ENCODE measurements at regions not wholly inside any gene's neighbourhood (a gene's known extent, or its start where the extent isn't known, plus 50 kb on each side); places are given as distances from the start of the nearest gene placed in this dataset.

DNA sequence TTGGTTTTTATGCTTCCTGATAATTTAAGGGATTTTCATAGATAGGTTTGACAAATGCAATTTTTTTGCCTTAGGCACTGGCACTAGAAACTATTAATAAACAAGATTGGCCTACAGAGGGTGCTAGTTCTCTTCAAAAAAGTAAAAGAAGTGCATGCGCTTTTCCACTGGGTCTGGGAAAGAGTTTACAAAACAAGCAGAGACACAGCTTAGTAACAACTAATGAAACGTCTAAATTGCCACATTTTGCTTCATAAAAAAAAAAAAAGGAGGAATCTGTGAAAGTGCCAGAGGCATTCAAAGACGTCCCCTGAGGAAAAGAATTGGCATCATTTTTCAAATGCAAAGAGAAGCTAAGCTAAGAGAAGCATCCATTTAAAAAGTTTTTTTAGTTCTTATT is 58.3 kb upstream of the EEA1 start:
- H3K27me3 ChIP-seq: no peaks in the 10 kb centered on the region
- no peak for DNase-seq (ENCODE audit: extremely low spot score)
- H3K36me3 ChIP-seq: no peaks in the 10 kb centered on the region
- H3K27ac ChIP-seq (replicated peaks in 1 of 4): peak overlapping the region; percentile 34 to 66 (median 46)
- intact Hi-C loops (cut with DNase I): loop anchor here (2.0 to 10.0 kb wide), 4 partner anchors 200 to 1117 kb away; no protein-coding TSS in a partner anchor
- H3K9me3 ChIP-seq: peaks cover 0 to 3% (median 0%) of the 10 kb centered on the region in 4 donors
- peaks cover 10 to 15% (median 12%) of the 10 kb centered on the region in 4 donors for H3K4me1 ChIP-seq
- TF ChIP-seq, protein P1, sequence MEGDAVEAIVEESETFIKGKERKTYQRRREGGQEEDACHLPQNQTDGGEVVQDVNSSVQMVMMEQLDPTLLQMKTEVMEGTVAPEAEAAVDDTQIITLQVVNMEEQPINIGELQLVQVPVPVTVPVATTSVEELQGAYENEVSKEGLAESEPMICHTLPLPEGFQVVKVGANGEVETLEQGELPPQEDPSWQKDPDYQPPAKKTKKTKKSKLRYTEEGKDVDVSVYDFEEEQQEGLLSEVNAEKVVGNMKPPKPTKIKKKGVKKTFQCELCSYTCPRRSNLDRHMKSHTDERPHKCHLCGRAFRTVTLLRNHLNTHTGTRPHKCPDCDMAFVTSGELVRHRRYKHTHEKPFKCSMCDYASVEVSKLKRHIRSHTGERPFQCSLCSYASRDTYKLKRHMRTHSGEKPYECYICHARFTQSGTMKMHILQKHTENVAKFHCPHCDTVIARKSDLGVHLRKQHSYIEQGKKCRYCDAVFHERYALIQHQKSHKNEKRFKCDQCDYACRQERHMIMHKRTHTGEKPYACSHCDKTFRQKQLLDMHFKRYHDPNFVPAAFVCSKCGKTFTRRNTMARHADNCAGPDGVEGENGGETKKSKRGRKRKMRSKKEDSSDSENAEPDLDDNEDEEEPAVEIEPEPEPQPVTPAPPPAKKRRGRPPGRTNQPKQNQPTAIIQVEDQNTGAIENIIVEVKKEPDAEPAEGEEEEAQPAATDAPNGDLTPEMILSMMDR (IDR thresholded peaks at IDR 0.05): peak; percentile 58 to 64 (median 64)
- TF ChIP-seq POLR2A (IDR thresholded peaks at IDR 0.05; ENCODE audit: low read depth): no peak
- no peak for TF ChIP-seq EP300 (IDR thresholded peaks at IDR 0.05)
- 0% methylated on average over 3 of the region's 3 CpGs for WGBS
- no peak overlapping the region for H3K4me3 ChIP-seq

DNA sequence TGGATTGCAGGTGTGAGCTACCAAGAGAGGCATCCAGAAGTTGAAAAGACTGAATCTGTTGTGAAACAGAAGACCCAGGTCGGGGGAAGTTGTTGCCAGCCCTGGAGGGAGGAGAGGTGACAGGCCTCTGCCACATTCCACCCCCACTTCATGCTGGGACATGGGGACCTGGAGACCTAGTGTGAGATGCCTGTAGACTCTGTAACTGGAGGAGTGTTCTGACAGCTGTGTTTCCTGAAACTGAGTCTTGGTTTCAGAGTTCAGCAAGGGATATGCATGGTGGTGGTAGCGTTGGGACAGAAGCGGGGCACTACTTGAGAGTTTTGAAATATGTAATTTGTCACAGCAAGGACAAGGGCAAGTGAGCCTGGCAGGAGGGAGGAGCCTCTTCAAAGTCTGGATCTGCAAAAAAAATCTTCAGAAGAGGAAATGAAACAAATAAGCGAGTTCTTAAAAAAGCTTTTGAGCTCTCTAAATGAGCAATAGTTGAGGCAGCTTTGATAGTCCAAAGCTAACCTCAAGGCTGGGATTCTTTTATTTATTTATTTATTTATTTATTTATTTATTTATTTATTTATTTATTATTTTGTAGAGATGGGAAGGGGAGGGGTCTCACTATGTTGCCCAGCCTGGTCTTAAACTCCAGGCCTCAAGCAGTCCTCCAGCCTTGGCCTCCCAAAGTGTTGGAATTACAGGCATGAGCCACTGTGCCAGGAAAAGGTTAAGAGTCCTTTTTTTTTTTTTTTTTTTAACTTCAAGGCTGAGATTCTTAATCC is 58.9 kb upstream of the EEA1 start:
- Histone ChIP-seq H3K9me3 (peaks cover 0 to 6% (median under 1%) of the 10 kb centered on the region in 4 donors), H3K36me3 (no peaks in the 10 kb centered on the region), H3K4me3 (no peak overlapping the region), H3K4me1 (peaks cover 10 to 15% (median 12%) of the 10 kb centered on the region in 4 donors), H3K27ac (replicated peaks in 1 of 4) (peak overlapping the region; percentile 34 to 66 (median 46)), H3K27me3 (no peaks in the 10 kb centered on the region)
- 67% methylated on average over 4 of the region's 4 CpGs for WGBS
- DNase-seq (ENCODE audit: extremely low spot score): no peak
- TF ChIP-seq POLR2AphosphoS5 (IDR thresholded peaks at IDR 0.05): no peak
- TF ChIP-seq, protein P1 (IDR thresholded peaks at IDR 0.05): no peak
- no peak for TF ChIP-seq POLR2A (IDR thresholded peaks at IDR 0.05; ENCODE audit: low read depth)
- no peak for TF ChIP-seq EP300 (IDR thresholded peaks at IDR 0.05)
- intact Hi-C loops (cut with DNase I): loop anchor here (2.0 to 10.0 kb wide), 4 partner anchors 201 to 1117 kb away; no protein-coding TSS in a partner anchor

DNA sequence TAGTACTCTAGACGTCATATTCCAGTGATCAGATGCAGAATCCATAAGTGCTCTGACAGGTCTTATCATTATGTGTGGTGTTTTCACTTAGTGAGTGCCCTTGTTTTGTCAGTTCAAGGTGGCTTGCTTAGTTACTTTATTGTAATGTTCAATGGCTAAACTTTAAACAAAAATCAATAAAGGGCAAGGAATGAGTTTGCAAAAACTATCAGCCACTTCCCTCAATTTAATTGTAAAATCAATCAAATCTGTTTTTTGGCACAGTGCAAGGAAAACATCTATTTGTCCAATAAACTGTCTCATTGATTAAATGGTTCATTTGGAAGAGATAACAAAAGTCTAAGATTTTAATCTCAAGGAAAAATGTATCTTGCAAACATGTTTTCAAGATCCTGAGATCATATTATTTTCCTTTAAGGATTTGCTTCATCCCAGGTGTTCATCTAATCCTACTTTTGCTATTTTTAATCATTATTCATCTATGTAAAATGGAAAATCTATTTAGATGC is 59.6 kb upstream of the EEA1 start:
- no peak for DNase-seq (ENCODE audit: extremely low spot score)
- TF ChIP-seq POLR2A (IDR thresholded peaks at IDR 0.05; ENCODE audit: low read depth) (no peak), EP300 (IDR thresholded peaks at IDR 0.05) (no peak), POLR2AphosphoS5 (IDR thresholded peaks at IDR 0.05) (no peak)
- TF ChIP-seq, protein P1 (IDR thresholded peaks at IDR 0.05): no peak
- Histone ChIP-seq H3K4me3 (no peak overlapping the region), H3K27me3 (no peaks in the 10 kb centered on the region), H3K9me3 (peaks cover 0 to 7% (median 2%) of the 10 kb centered on the region in 4 donors), H3K27ac (replicated peaks in 1 of 4) (no peak overlapping the region), H3K4me1 (peaks cover 10 to 15% (median 12%) of the 10 kb centered on the region in 4 donors), H3K36me3 (no peaks in the 10 kb centered on the region)
- 50% methylated on average over 1 of the region's 1 CpG for WGBS
- intact Hi-C loops (cut with DNase I): loop anchor here (5.0 to 10.0 kb wide), 2 partner anchors 201 to 1116 kb away; no protein-coding TSS in a partner anchor

DNA sequence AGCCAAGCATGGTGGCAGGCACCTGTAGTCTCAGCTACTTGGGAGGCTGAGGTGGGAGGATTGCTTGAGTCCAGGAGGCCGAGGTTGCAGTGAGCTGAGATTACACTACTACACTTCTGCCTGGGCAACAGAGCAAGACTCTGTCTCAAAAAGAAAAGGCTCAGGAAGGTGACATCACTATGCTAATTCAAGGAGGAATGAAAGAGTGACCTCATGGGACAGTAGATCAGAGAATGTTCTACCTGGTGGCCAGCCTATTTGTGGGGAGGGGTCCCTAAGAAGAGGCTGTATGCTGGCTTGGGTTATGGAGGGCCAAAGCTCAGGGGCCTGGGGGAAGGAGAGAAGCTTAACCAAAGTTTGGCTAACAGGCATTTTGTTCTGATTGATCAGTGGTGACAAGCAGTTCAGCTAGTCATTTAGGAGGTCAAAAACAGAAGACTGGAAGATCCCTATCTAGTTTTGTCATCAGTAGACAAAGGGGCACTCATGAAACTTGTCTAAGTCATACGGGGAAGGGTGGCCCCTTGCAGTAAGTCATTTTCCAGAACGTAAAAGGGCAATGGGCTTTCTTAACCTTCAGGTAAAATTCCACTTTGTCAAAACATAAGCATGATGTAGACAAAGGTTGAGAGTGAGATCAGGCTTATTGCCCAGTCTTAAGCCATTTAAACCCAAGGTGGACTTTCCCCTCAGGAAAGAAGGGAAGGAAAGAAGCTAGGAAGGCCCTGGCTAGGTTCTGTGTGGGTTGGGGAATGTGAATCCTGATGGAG is 60.8 kb upstream of the EEA1 start:
- H3K4me1 ChIP-seq: peaks cover 10 to 15% (median 12%) of the 10 kb centered on the region in 4 donors
- H3K27ac ChIP-seq (replicated peaks in 1 of 4): no peak overlapping the region
- peaks cover 0 to 5% (median 2%) of the 10 kb centered on the region in 4 donors for H3K9me3 ChIP-seq
- no peak overlapping the region for H3K4me3 ChIP-seq
- no peak for DNase-seq (ENCODE audit: extremely low spot score)
- no peaks in the 10 kb centered on the region for H3K27me3 ChIP-seq
- TF ChIP-seq, protein P1 (IDR thresholded peaks at IDR 0.05): no peak
- TF ChIP-seq POLR2A (IDR thresholded peaks at IDR 0.05; ENCODE audit: low read depth) (no peak), EP300 (IDR thresholded peaks at IDR 0.05) (no peak), POLR2AphosphoS5 (IDR thresholded peaks at IDR 0.05) (no peak)
- intact Hi-C loops (cut with DNase I): loop anchor here (5.0 to 10.0 kb wide), 2 partner anchors 203 to 1115 kb away; no protein-coding TSS in a partner anchor
- no peaks in the 10 kb centered on the region for H3K36me3 ChIP-seq
- 93% methylated on average over 3 of the region's 3 CpGs for WGBS

All from esophagus muscularis mucosa (tissue), 4 donors.